HG02763 (cell line): ENCODE measurements at regions not wholly inside any gene's neighbourhood (a gene's known extent, or its start where the extent isn't known, plus 50 kb on each side); places are given as distances from the start of the nearest gene placed in this dataset.
"Not testable (repeated sequence)": the region's sequence is repeated elsewhere in the genome, so short reads cannot be mapped to it uniquely, and the experiment has no call there.

Experiments used
- ATAC-seq: cut with Tn5 transposase; IDR thresholded peaks from one replicate; pipeline ENCODE4 v1.9.1; 2021; ENCODE audit warnings: mild to moderate bottlenecking, moderate library complexity; ENCODE audit not compliant: unreplicated experiment

DNA sequence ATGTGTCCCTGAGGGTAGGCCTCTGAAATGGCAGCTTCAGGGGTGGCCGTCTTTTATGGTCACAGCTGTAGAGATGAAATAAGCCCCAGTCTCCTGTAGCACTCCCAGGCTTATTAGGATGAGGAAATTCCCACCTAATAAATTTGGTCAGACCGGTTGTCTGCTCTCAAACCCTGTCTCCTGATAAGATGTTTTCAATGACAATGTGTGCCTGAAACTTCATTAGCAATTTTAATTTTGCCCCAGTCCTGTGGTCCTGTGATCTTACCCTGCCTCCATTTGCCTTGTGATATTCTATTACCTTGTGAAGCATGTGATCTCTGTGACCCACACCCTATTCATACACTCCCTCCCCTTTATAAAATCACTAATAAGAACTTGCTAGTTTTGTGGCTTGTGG is 736.1 kb upstream of the PCDH20 start:
- not testable (repeated sequence) for ATAC-seq

GRCh38 chr13:62142048-62142447 is 726.4 kb upstream of the PCDH20 start:
- no peak for ATAC-seq

DNA sequence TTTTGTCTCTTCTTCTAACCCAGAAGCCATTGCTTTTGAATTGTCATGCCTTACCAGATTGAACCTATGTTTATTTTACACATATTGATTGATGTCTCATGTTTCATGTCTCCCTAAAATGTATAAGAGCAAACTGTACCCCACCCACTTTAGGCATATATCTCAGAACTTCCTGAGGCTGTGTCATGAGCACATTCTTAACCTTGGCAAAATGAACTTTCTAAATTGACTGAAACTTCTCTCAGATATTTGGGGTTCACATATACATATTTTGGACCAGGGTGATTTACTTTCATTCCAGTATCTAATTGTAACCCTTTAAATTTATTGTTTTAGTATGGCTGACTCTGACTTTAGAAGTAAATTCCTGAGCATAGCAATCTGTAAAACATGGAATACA is 723.9 kb upstream of the PCDH20 start:
- ATAC-seq, result no peak

- no peak for ATAC-seq
These were observed 722.2 kb upstream of the PCDH20 start for GRCh38 chr13:62137629-62138405.

DNA sequence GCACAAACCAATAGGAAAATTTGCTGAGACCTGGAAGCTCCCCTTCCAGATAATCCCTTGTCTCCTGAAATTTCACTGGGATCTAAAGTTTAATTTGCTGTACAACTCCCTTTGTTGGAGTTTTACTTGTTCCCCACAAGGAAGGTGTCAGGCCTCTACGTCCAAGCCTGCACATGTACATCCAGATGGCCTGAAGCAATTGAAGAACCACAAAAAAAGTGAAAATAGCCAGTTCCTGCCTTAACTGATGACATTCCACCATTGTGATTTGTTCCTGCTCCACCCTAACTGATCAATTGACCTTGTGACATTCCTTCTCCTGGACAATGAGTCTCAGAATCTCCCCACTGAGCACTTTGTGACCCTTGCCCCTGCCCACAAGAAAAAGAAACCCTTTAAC is 716.0 kb upstream of the PCDH20 start:
- ATAC-seq, result no peak

DNA sequence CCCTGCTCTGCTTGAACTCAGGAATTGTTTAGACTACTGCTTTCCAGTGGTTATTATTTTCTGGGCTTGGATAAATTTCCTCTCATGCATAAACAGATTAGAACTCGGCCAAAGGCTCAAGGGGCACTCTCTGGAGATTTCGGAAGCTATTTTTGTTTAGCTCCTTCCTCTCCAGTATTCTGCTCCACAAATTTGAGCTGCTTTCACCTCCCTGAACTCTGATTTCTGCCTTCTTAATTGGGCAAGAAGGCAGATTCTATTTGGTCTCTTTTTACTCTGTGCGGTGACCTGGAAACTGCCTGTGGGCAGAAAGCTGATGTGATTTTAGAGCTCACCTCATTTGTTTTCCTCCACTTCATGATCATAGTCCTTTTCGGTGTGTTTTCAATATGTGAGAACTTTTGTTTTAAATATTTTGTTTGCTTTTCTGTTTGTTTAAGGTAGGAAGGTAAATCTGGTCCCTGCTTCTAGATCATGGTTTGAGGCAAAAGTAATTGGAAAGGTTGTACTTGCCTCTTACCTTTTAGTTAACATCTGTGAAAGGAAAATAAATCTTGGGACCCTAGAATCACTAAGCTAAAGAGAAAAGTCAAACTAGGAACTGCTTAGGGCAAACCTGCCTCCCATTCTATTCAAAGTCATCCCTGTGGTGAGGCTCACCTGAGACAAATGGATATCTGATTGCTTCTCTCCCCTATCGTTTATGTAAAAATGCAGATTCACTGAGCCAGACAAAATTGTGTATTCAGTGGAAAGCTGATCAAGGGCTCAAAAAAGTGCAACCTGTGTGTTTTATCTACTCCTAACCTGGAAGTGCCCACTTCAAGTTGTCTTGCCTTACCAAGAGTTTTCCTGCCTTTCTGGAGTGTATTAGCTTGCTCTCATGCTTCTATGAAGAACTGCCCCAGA is 714.7 kb upstream of the PCDH20 start:
- ATAC-seq, result no peak

DNA sequence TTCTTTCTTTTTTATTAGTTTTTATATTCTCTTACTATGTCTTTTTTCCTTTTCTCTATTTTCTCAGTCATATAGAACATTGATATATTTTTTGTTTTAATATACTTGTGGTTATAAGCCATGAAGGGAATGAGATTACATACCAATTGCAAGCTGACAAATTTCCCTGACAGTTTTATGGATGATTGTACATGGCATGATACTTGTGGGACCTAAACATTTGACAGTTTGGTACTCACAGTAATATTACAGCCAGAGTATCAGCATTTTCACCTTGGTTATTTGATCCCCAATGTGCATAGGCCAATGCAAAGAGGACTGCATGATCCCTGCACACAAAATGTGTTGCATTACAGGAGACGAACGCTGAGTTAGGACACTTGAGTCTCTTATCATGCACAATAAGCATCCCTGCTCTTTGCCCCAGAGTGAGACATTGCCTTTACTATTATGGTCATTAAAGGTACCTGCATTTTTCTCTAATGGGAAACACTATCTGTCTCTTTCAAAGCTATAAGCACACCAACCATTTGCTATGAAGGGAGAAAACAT is 713.4 kb upstream of the PCDH20 start:
- ATAC-seq, result no peak

DNA sequence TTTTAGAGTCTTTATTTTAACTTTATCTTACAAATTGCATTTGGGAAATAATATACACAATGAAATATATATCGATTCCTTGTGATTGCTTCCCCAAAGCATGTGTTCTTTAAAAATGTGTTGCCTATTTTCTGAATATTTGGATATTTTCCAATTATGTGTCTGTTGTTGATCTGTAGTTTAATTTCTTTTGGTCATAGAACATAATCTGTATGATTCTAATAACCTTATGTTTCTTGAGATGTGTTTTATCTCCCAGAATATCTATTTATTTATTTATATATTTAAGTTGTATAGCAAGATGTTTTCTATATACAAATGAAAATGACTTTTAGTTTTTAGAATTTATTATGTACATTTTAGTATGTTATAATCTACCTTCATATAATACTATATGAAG is 710.8 kb upstream of the PCDH20 start:
- ATAC-seq, result no peak

DNA sequence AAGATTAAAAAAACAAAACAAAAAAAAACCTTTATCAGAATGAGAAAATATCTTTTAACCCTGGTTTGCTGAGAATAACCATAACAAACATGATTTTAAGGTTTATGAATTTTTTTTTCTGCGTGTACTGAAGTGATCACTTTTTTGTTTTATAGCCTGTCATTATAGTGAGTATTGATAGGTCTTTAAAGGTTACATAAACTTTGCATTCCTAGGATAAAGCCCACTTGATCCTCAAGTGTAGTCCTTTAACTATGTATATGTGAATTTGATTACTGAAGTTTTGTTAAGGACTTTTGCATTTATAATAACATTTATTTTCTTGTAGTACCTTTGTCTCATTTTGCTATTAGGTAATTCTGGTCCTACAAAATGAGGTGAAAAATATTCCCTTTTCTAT is 709.8 kb upstream of the PCDH20 start:
- ATAC-seq, result no peak

DNA sequence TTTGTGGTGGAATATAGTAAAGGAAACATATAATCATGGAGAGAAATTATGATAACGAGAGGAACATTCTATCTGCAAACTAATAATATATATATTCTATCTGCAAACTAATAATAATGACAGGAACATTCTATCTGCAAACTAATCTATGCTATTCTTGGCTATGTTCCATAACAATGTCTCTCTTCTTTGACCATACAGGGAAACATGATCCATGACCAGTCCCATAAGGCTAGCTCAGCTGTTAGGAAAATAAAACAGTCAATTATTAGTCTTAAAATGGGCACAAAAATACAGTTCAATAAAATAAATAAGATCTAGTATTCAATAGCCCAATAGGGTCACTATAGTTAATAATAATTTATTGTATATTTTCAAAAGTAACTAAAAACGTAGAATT is 707.8 kb upstream of the PCDH20 start:
- no peak for ATAC-seq

DNA sequence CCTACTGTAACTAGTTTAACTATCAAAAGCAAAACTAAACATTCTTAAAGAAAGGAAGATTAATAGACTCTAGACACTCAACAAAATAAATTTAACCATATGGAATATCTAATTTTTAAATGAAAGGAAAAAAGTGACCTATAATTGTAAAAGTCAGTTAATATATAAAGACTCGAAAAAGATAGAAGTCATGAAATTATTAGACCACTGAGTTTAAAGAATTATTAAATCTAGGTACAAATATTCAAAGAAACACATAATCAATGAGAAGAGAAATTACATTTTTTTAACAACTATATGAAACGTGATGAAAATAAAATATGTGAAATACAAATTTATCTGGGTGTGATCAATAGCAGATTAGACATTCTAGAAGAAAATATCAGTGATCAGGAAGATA is 706.8 kb upstream of the PCDH20 start:
- no peak for ATAC-seq

DNA sequence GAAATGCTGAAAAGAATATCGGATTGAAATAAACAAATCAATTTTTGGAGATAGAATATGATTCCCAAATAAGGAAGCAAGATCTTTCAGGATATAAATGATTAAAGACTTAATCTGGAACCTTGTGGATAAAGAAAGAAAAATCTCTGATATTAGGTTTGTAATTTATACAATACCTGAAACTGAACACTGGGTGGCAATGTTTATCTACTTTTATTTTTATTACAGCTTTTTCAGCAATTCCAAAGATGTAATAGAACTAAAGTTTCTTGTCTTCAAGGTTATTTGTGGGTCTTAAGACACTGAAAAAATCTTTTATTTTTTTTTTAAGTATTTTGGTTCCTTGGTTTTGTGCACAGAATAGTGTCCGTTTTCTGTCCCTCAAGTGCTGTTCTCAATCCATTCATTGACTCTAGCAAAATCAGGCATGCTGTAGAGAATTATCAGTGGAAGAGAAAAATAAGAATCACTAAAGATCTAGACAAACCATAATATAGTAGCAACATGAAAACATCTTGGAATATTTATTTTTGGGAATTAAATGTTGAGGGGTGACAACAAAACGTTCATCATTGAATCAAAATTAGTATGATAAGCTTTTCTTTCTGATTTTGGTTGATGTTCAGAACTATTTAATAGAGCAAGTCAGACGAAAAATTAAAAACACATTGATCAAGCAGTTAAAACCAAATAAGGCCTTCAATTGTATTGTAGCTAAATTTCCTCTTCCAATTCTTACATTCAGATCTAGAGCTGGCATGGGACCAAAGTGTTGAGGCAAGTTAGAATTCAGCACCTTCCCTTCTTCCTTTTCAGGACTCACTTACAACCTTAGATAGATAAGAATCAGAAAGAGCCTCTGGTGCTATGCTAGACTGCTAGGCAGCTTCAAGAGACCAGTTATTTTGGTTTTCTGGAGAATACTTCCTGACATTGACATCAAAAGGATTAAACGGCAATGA is 704.4 kb upstream of the PCDH20 start:
- ATAC-seq, result no peak

DNA sequence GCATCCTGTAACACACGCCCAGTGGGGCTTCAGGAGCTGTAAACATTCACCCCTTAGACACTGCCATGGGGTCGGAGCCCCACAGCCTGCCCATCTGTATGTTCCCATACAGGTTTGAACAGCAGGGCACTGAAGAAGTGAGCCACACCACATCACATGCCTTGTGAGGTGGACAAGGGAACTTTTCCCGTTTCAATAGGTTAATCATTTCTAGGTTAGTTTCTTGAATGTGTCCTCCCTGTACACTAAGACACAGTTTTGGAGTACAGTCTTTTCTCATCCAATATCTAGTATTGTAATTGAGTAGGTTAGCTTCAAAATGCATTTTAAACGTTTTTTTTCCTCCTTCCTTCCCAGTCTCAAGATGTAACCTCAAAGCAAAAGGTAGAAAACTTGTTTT is 700.2 kb upstream of the PCDH20 start:
- no peak for ATAC-seq

DNA sequence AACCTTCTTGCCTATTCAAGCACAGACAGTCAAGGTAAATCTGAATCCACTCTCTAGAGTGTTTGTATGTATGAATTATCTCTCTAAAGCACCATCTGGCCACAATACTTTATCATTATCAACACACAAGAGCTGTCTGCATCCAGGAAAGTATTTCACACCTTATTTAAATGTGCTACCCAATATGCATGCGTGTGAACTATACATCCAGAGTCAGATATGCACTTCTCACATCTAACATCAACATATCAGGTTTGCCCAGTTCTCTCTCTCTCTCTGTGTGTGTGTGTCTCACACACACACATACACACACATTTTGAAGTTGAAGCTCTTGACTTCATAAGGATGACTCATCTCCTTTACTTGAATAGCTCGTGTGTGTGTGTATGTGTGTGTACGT is 697.5 kb upstream of the PCDH20 start:
- ATAC-seq, result no peak

DNA sequence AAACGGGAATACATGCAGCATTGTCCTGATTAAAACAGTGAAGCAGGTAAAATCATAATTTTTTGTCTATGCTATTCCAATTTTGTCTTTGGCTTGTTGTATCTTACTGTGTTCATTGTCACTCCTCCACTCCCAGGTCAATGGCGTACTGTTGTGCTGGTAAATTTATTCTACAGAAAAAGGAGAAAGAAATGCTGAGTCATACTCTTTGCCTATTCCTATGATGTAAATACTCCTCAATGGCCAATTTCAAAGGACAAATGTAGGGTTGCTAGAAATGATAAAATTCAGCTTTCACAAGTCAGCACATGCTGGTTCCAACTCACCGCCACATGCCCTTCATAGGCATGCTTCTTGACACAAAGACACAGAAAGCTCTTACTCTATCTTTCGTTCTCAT is 694.4 kb upstream of the PCDH20 start:
- ATAC-seq, result no peak

GRCh38 chr13:62104136-62104535 is 688.5 kb upstream of the PCDH20 start:
- not testable (repeated sequence) for ATAC-seq

DNA sequence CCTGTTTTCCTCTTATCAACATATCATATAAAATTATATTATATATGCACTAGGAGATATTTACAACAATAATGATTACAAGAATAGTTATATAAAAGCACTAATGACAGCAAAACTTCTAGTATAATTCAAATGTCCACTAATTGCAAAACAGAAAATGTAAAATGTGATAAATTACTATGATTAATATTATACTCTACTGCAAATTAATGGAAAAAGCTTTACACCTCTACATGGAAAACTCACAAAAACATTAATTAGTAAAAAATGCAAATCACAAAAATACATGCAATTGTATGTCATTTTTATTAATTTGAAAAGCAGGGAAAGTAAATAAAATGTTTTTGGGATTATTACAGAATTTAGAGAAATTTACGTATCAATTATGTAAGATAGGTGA is 681.0 kb upstream of the PCDH20 start:
- ATAC-seq, result no peak

- no peak for ATAC-seq
These were observed 679.3 kb upstream of the PCDH20 start for GRCh38 chr13:62094932-62095331.

GRCh38 chr13:62093984-62094780 is 678.5 kb upstream of the PCDH20 start:
- ATAC-seq, result no peak

DNA sequence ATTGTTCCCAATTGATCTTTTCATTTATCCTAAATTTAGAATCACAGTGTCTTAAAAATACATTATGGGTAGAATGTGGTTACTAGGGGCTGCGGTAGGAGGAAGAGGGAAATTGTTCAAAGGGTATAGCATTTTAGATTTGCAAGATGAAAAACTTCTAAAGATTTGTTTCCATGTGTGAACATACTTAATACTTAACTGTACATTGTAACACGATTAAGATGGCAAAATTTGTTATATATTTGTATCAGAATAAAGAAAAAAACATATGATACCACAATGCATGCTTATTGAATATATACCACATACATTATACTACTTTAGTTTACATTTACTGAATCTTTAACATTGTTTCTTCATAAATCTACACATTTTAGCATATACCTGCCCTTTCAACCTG is 677.3 kb upstream of the PCDH20 start:
- no peak for ATAC-seq
